ENCODE measurements at regions not wholly inside any gene's neighbourhood (a gene's known extent, or its start where the extent isn't known, plus 50 kb on each side); places are given as distances from the start of the nearest gene placed in this dataset.

- no peak overlapping the region for H3K4me3 ChIP-seq
- no peaks in the 10 kb centered on the region for H3K36me3 ChIP-seq
- no peaks in the 10 kb centered on the region for H3K27me3 ChIP-seq
- TF ChIP-seq CTCF (IDR thresholded peaks at IDR 0.05) (no peak), POLR2A (IDR thresholded peaks at IDR 0.05) (no peak), EP300 (IDR thresholded peaks at IDR 0.05) (no peak), POLR2AphosphoS5 (IDR thresholded peaks at IDR 0.05) (no peak)
- H3K27ac ChIP-seq: no peak overlapping the region
- no peaks in the 10 kb centered on the region for H3K4me1 ChIP-seq
- WGBS: 46% methylated on average over 4 of the region's 4 CpGs
- no peaks in the 10 kb centered on the region for H3K9me3 ChIP-seq
- no peak for DNase-seq (ENCODE audit: low spot score in 2 of 2)
Observed at GRCh38 chr4:111213531-111213930, 590.7 kb upstream of the PITX2 start.

GRCh38 chr4:111214371-111214770 lies 591.5 kb upstream of the PITX2 start:
- TF ChIP-seq CTCF (IDR thresholded peaks at IDR 0.05): no peak
- TF ChIP-seq POLR2AphosphoS5 (IDR thresholded peaks at IDR 0.05): no peak
- no peak for TF ChIP-seq POLR2A (IDR thresholded peaks at IDR 0.05)
- Histone ChIP-seq H3K4me1 (no peaks in the 10 kb centered on the region), H3K27ac (no peak overlapping the region), H3K27me3 (no peaks in the 10 kb centered on the region), H3K36me3 (no peaks in the 10 kb centered on the region), H3K4me3 (no peak overlapping the region), H3K9me3 (no peaks in the 10 kb centered on the region)
- WGBS: 25% methylated on average over 1 of the region's 1 CpG
- no peak for DNase-seq (ENCODE audit: low spot score in 2 of 2)

GRCh38 chr4:111215755-111216154 lies 592.9 kb upstream of the PITX2 start:
- no peak for DNase-seq (ENCODE audit: low spot score in 2 of 2)
- H3K4me3 ChIP-seq: no peak overlapping the region
- no peaks in the 10 kb centered on the region for H3K4me1 ChIP-seq
- no peak overlapping the region for H3K27ac ChIP-seq
- H3K27me3 ChIP-seq: no peaks in the 10 kb centered on the region
- TF ChIP-seq POLR2A (IDR thresholded peaks at IDR 0.05): no peak
- TF ChIP-seq POLR2AphosphoS5 (IDR thresholded peaks at IDR 0.05): no peak
- TF ChIP-seq EP300 (IDR thresholded peaks at IDR 0.05): no peak
- TF ChIP-seq CTCF (IDR thresholded peaks at IDR 0.05): no peak
- H3K36me3 ChIP-seq: no peaks in the 10 kb centered on the region
- H3K9me3 ChIP-seq: no peaks in the 10 kb centered on the region

DNA sequence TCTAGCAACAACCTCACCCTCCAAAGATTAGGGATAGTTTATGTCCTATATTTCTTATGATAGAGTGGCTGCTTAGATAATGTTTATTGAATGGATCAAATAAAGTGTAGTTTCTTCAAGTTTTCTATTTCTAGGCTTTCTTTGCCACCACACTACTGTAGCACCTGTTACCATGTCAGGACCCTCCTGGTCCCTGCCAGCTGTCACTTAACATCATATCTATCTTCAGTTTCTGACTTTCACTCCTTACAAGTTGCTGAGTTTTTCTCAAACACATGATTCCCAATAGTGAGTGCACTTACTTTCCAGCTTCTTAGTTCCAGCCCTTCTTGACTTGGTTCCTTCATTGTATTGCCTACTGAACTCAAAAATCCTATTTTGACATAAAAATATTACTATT lies 593.9 kb upstream of the PITX2 start:
- no peak for TF ChIP-seq POLR2A (IDR thresholded peaks at IDR 0.05)
- TF ChIP-seq EP300 (IDR thresholded peaks at IDR 0.05): no peak
- Histone ChIP-seq H3K27me3 (no peaks in the 10 kb centered on the region), H3K4me1 (no peaks in the 10 kb centered on the region), H3K9me3 (no peaks in the 10 kb centered on the region), H3K27ac (no peak overlapping the region), H3K4me3 (no peak overlapping the region), H3K36me3 (no peaks in the 10 kb centered on the region)
- DNase-seq (ENCODE audit: low spot score in 2 of 2): no peak

DNA sequence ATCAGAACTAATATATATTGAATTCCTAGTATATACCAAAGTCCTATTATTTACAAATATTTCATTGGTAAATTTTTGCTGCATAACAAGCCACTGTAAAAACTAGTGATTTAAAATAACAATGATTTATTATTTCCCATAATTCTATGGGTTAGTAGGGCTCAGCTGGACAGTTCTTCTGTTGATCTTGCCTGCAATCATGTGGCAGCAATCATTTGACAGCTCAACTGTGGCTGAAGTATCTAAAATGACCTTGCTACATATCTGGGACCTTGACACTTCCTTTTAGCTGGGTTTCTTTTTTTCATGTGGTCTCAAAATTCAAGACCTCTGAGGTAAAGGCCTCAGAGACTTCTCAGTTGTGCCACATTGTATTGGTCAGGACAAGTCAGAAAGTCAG lies 598.5 kb upstream of the PITX2 start:
- Histone ChIP-seq H3K27me3 (no peaks in the 10 kb centered on the region), H3K9me3 (no peaks in the 10 kb centered on the region), H3K27ac (no peak overlapping the region), H3K4me3 (no peak overlapping the region), H3K36me3 (no peaks in the 10 kb centered on the region), H3K4me1 (no peaks in the 10 kb centered on the region)
- TF ChIP-seq EP300 (IDR thresholded peaks at IDR 0.05) (no peak), POLR2A (IDR thresholded peaks at IDR 0.05) (no peak), POLR2AphosphoS5 (IDR thresholded peaks at IDR 0.05) (no peak), CTCF (IDR thresholded peaks at IDR 0.05) (no peak)
- DNase-seq (ENCODE audit: low spot score in 2 of 2): no peak

DNA sequence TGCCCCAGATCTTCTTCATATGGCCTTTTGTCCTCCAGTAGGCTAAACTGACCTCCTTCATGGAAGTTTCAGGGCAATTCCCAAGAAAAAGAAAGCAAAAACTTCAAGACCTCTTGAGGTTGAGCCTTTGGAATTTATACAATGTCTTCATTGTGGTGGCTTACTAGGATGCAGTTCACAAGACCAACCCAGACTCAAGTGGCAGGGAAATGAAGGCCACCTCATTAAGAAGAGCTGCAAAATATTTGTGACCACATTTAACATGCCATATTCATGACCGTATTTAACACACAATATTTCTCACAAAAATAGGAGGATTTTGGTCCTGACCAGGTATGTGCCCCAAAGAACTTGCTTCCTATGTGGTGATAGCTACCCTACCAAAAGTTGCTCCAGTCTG lies 605.5 kb upstream of the PITX2 start:
- no peaks in the 10 kb centered on the region for H3K9me3 ChIP-seq
- no peaks in the 10 kb centered on the region for H3K36me3 ChIP-seq
- no peaks in the 10 kb centered on the region for H3K27me3 ChIP-seq
- no peak for DNase-seq (ENCODE audit: low spot score in 2 of 2)
- no peak overlapping the region for H3K27ac ChIP-seq
- no peak overlapping the region for H3K4me3 ChIP-seq
- WGBS: 96% methylated on average over 1 of the region's 1 CpG
- H3K4me1 ChIP-seq: no peaks in the 10 kb centered on the region
- TF ChIP-seq POLR2AphosphoS5 (IDR thresholded peaks at IDR 0.05) (no peak), CTCF (IDR thresholded peaks at IDR 0.05) (no peak), POLR2A (IDR thresholded peaks at IDR 0.05) (no peak), EP300 (IDR thresholded peaks at IDR 0.05) (no peak)

All from suprapubic skin (tissue), 4 donors.